ENCODE measurements at regions not wholly inside any gene's neighbourhood (a gene's known extent, or its start where the extent isn't known, plus 50 kb on each side); places are given as distances from the start of the nearest gene placed in this dataset.

GRCh38 chr2:239590995-239591915 is 190.4 kb upstream of the HDAC4 start:
- no peak for DNase-seq (ENCODE audit: low read depth in 2 of 2)

GRCh38 chr2:239590276-239590675 is 189.5 kb upstream of the HDAC4 start:
- DNase-seq (ENCODE audit: low read depth in 2 of 2): no peak

- DNase-seq (ENCODE audit: low read depth in 2 of 2): no peak
These were observed 189.0 kb upstream of the HDAC4 start for GRCh38 chr2:239589833-239590232.

- DNase-seq (ENCODE audit: low read depth in 2 of 2): no peak
These were observed 188.5 kb upstream of the HDAC4 start for GRCh38 chr2:239589270-239589825.

GRCh38 chr2:239588451-239589269 is 187.8 kb upstream of the HDAC4 start:
- no peak for DNase-seq (ENCODE audit: low read depth in 2 of 2)

- no peak for DNase-seq (ENCODE audit: low read depth in 2 of 2)
These were observed 187.0 kb upstream of the HDAC4 start for GRCh38 chr2:239587841-239588240.

GRCh38 chr2:239587311-239587731 is 186.5 kb upstream of the HDAC4 start:
- DNase-seq (ENCODE audit: low read depth in 2 of 2): no peak

- no peak for DNase-seq (ENCODE audit: low read depth in 2 of 2)
These were observed 186.0 kb upstream of the HDAC4 start for GRCh38 chr2:239586651-239587310.

- DNase-seq (ENCODE audit: low read depth in 2 of 2): no peak
These were observed 184.6 kb upstream of the HDAC4 start for GRCh38 chr2:239585422-239585821.

- DNase-seq (ENCODE audit: low read depth in 2 of 2): no peak
These were observed 184.2 kb upstream of the HDAC4 start for GRCh38 chr2:239584986-239585385.

- no peak for DNase-seq (ENCODE audit: low read depth in 2 of 2)
These were observed 183.3 kb upstream of the HDAC4 start for GRCh38 chr2:239583879-239584859.

GRCh38 chr2:239583171-239583878 is 182.5 kb upstream of the HDAC4 start:
- DNase-seq (ENCODE audit: low read depth in 2 of 2): no peak

GRCh38 chr2:239582476-239582875 is 181.7 kb upstream of the HDAC4 start:
- no peak for DNase-seq (ENCODE audit: low read depth in 2 of 2)

GRCh38 chr2:239581352-239581901 is 180.6 kb upstream of the HDAC4 start:
- DNase-seq (ENCODE audit: low read depth in 2 of 2): no peak

GRCh38 chr2:239580199-239580527 is 179.3 kb upstream of the HDAC4 start:
- DNase-seq (ENCODE audit: low read depth in 2 of 2): no peak

GRCh38 chr2:239579524-239580198 is 178.8 kb upstream of the HDAC4 start:
- no peak for DNase-seq (ENCODE audit: low read depth in 2 of 2)

GRCh38 chr2:239579081-239579480 is 178.3 kb upstream of the HDAC4 start:
- DNase-seq (ENCODE audit: low read depth in 2 of 2): no peak

- no peak for DNase-seq (ENCODE audit: low read depth in 2 of 2)
These were observed 177.6 kb upstream of the HDAC4 start for GRCh38 chr2:239578381-239578780.

GRCh38 chr2:239577935-239578334 is 177.1 kb upstream of the HDAC4 start:
- no peak for DNase-seq (ENCODE audit: low read depth in 2 of 2)
